ENCODE measurements at regions not wholly inside any gene's neighbourhood (a gene's known extent, or its start where the extent isn't known, plus 50 kb on each side); places are given as distances from the start of the nearest gene placed in this dataset.

DNA sequence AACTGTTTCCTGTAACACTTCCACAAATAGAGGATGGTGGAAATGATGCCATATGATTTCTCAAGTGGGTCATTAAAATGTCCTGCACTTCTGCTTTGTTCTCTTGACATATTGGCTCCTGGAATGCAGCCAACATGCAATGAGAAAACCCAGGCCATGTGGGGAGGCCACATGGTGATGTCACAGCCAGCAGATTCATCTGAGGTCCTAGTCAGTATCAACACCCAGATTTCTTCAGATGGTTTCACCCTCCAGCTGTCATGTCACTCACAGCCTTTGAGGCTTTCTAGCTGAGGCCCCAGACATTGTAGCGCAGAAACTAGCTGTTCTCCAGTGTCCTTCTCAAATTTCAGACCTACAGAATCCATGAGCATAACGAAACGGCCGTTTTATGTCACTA lies 102.3 kb upstream of the NUPR2 start:
- TF ChIP-seq POLR2A (IDR thresholded peaks at IDR 0.05) = no peak
- TF ChIP-seq, protein P1, sequence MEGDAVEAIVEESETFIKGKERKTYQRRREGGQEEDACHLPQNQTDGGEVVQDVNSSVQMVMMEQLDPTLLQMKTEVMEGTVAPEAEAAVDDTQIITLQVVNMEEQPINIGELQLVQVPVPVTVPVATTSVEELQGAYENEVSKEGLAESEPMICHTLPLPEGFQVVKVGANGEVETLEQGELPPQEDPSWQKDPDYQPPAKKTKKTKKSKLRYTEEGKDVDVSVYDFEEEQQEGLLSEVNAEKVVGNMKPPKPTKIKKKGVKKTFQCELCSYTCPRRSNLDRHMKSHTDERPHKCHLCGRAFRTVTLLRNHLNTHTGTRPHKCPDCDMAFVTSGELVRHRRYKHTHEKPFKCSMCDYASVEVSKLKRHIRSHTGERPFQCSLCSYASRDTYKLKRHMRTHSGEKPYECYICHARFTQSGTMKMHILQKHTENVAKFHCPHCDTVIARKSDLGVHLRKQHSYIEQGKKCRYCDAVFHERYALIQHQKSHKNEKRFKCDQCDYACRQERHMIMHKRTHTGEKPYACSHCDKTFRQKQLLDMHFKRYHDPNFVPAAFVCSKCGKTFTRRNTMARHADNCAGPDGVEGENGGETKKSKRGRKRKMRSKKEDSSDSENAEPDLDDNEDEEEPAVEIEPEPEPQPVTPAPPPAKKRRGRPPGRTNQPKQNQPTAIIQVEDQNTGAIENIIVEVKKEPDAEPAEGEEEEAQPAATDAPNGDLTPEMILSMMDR (IDR thresholded peaks at IDR 0.05) = no peak
